ENCODE measurements at regions not wholly inside any gene's neighbourhood (a gene's known extent, or its start where the extent isn't known, plus 50 kb on each side); places are given as distances from the start of the nearest gene placed in this dataset.

GRCh38 chr20:12927489-12927888 is 81.3 kb upstream of the SPTLC3 start:
- Histone ChIP-seq H3K4me3 (replicated peaks in 1 of 3) (no peak overlapping the region), H3K27ac (no peak overlapping the region), H3K9me3 (no peaks in the 10 kb centered on the region), H3K4me1 (no peaks in the 10 kb centered on the region), H3K36me3 (no peaks in the 10 kb centered on the region), H3K27me3 (no peaks in the 10 kb centered on the region)
- intact Hi-C loops (cut with DNase I) = no loop called here
- DNase-seq = no peak
- TF ChIP-seq CTCF (IDR thresholded peaks at IDR 0.05) (no peak), POLR2A (IDR thresholded peaks at IDR 0.05) (no peak)
- WGBS, 2 donors = 93 to 94% methylated on average over 5 of the region's 5 CpGs

- TF ChIP-seq CTCF (IDR thresholded peaks at IDR 0.05) = no peak
- TF ChIP-seq POLR2A (IDR thresholded peaks at IDR 0.05) = no peak
- 94 to 100% methylated on average over 1 of the region's 1 CpG for WGBS, 2 donors
- Histone ChIP-seq H3K27ac (no peak overlapping the region), H3K4me3 (replicated peaks in 1 of 3) (no peak overlapping the region), H3K9me3 (no peaks in the 10 kb centered on the region), H3K27me3 (no peaks in the 10 kb centered on the region), H3K4me1 (no peaks in the 10 kb centered on the region), H3K36me3 (no peaks in the 10 kb centered on the region)
- no peak for DNase-seq
- intact Hi-C loops (cut with DNase I) = no loop called here
These were observed 80.4 kb upstream of the SPTLC3 start for GRCh38 chr20:12928358-12928754.

GRCh38 chr20:12928755-12929401 is 79.9 kb upstream of the SPTLC3 start:
- Histone ChIP-seq H3K4me1 (no peaks in the 10 kb centered on the region), H3K4me3 (replicated peaks in 1 of 3) (no peak overlapping the region), H3K9me3 (no peaks in the 10 kb centered on the region), H3K27ac (no peak overlapping the region), H3K36me3 (no peaks in the 10 kb centered on the region), H3K27me3 (no peaks in the 10 kb centered on the region)
- TF ChIP-seq CTCF (IDR thresholded peaks at IDR 0.05) = no peak
- no peak for TF ChIP-seq POLR2A (IDR thresholded peaks at IDR 0.05)
- no peak for DNase-seq
- intact Hi-C loops (cut with DNase I) = no loop called here
- 71 to 75% methylated on average over 4 of the region's 4 CpGs for WGBS, 2 donors

GRCh38 chr20:12936020-12936419 is 72.8 kb upstream of the SPTLC3 start:
- no peak for DNase-seq
- H3K27me3 ChIP-seq = no peaks in the 10 kb centered on the region
- H3K9me3 ChIP-seq = peaks cover 7% of the 10 kb centered on the region
- H3K27ac ChIP-seq = no peak overlapping the region
- H3K36me3 ChIP-seq = no peaks in the 10 kb centered on the region
- WGBS, 2 donors = 77 to 78% methylated on average over 5 of the region's 5 CpGs
- intact Hi-C loops (cut with DNase I) = no loop called here
- TF ChIP-seq POLR2A (IDR thresholded peaks at IDR 0.05) (no peak), CTCF (IDR thresholded peaks at IDR 0.05) (no peak)
- peaks cover 0 to under 1% of the 10 kb centered on the region in 2 donors for H3K4me1 ChIP-seq
- no peak overlapping the region for H3K4me3 ChIP-seq (replicated peaks in 1 of 3)

GRCh38 chr20:12936524-12936923 is 72.2 kb upstream of the SPTLC3 start:
- peaks cover 7% of the 10 kb centered on the region for H3K9me3 ChIP-seq
- 86 to 87% methylated on average over 6 of the region's 6 CpGs for WGBS, 2 donors
- DNase-seq = no peak
- H3K36me3 ChIP-seq = no peaks in the 10 kb centered on the region
- H3K27me3 ChIP-seq = no peaks in the 10 kb centered on the region
- no peak overlapping the region for H3K27ac ChIP-seq
- peaks cover 0 to 4% of the 10 kb centered on the region in 2 donors for H3K4me1 ChIP-seq
- intact Hi-C loops (cut with DNase I) = no loop called here
- H3K4me3 ChIP-seq (replicated peaks in 1 of 3) = no peak overlapping the region
- no peak for TF ChIP-seq CTCF (IDR thresholded peaks at IDR 0.05)
- no peak for TF ChIP-seq POLR2A (IDR thresholded peaks at IDR 0.05)
